GM23248 (cell line): ENCODE measurements at regions not wholly inside any gene's neighbourhood (a gene's known extent, or its start where the extent isn't known, plus 50 kb on each side); places are given as distances from the start of the nearest gene placed in this dataset.

Experiments used
- DNase-seq: peaks from one replicate; pipeline ENCODE4 v3.0.0-alpha.2; 2015
- H2AFZ ChIP-seq: fragments of 200-600 bp; sonication (generic); 2 replicates; pipeline ENCODE4 v1.6.1; 2016; ENCODE audit warnings: antibody characterized with exemption
- H3F3A ChIP-seq: fragments of 200-600 bp; sonication (generic); 2 replicates; pipeline ENCODE4 v1.6.1; 2016; ENCODE audit warnings: mild to moderate bottlenecking, antibody characterized with exemption, mixed run types; ENCODE audit not compliant: insufficient read depth
- H3K27ac ChIP-seq: fragments of 200-600 bp; sonication (generic); 2 replicates; pipeline ENCODE4 v1.5.1; 2016; ENCODE audit warnings: mild to moderate bottlenecking
- H3K27me3 ChIP-seq: fragments of 200-600 bp; sonication (generic); replicated peaks from 2 replicates; pipeline ENCODE4 v1.6.1; 2016; ENCODE audit warnings: mild to moderate bottlenecking; ENCODE audit not compliant: insufficient read depth
- H3K36me3 ChIP-seq: fragments of 200-600 bp; sonication (generic); 2 replicates; pipeline ENCODE4 v1.6.1; 2016; ENCODE audit warnings: low read depth, mild to moderate bottlenecking
- H3K4me1 ChIP-seq: fragments of 200-600 bp; sonication (generic); 2 replicates; pipeline ENCODE4 v1.6.1; 2016; ENCODE audit warnings: mild to moderate bottlenecking; ENCODE audit not compliant: insufficient read depth
- H3K4me2 ChIP-seq: fragments of 200-600 bp; sonication (generic); one replicate; pipeline ENCODE4 v1.6.1; 2016; ENCODE audit warnings: mild to moderate bottlenecking; ENCODE audit not compliant: unreplicated experiment
- H3K4me3 ChIP-seq: fragments of 200-600 bp; sonication (generic); 2 replicates; pipeline ENCODE4 v1.5.1; 2016; ENCODE audit warnings: mild to moderate bottlenecking
- H3K79me2 ChIP-seq: fragments of 200-600 bp; sonication (generic); 2 replicates; pipeline ENCODE4 v1.6.1; 2016; ENCODE audit warnings: mild to moderate bottlenecking; ENCODE audit not compliant: insufficient read depth
- H3K9ac ChIP-seq: fragments of 200-600 bp; sonication (generic); 2 replicates; pipeline ENCODE4 v1.6.1; 2016; ENCODE audit warnings: mild to moderate bottlenecking
- H3K9me2 ChIP-seq: fragments of 200-600 bp; sonication (generic); 2 replicates; pipeline ENCODE4 v1.6.1; 2016; ENCODE audit warnings: mixed run types, mild to moderate bottlenecking, moderate library complexity; ENCODE audit not compliant: insufficient read depth
- H3K9me3 ChIP-seq: fragments of 200-600 bp; sonication (generic); one replicate; pipeline ENCODE4 v1.6.1; 2017; ENCODE audit warnings: low read depth
- H4K20me1 ChIP-seq: fragments of 200-600 bp; sonication (generic); 2 replicates; pipeline ENCODE4 v1.6.0; 2016; ENCODE audit not compliant: insufficient read depth
- EZH2 ChIP-seq: fragments of 200-600 bp; sonication (generic); IDR thresholded peaks from 2 replicates; pipeline ENCODE4 v1.6.1; 2018; ENCODE audit warnings: antibody characterized with exemption, mild to moderate bottlenecking; ENCODE audit not compliant: insufficient read depth, poor library complexity, severe bottlenecking
- EZH2phosphoT487 ChIP-seq: fragments of 200-600 bp; sonication (generic); IDR thresholded peaks from 2 replicates; pipeline ENCODE4 v1.6.1; 2018; ENCODE audit warnings: antibody characterized with exemption, moderate library complexity, mild to moderate bottlenecking, low read depth; ENCODE audit not compliant: insufficient read depth
- WGBS, 2 experiments: methylation state at CpG; one replicate each; pipeline ENCODE4 v1.1.6; 2015 to 2017; ENCODE audit warnings: low lambda C conversion rate in 2 of 2, low coverage in 1 of 2; ENCODE audit errors: missing lambda C conversion rate in 2 of 2; 5-methylcytosine and 5-hydroxymethylcytosine counted together
- in situ Hi-C: fragments of 300-500 bp; cut with MboI; formaldehyde crosslinking; loops from 2 replicates; pipeline ENCODE4 v1.15.0; 2020

GRCh38 chr2:239729681-239730566 is 295.2 kb downstream of the NDUFA10 start:
- no peak for TF ChIP-seq EZH2phosphoT487
- H3K9me3 ChIP-seq: no peaks in the 10 kb centered on the region
- no peak overlapping the region for H2AFZ ChIP-seq
- no peak overlapping the region for H3K4me2 ChIP-seq
- H3K27me3 ChIP-seq: no peaks in the 10 kb centered on the region
- 41 to 47% methylated on average over 20 to 22 of the region's 22 CpGs for WGBS, 2 experiments
- H3K4me1 ChIP-seq: no peaks in the 10 kb centered on the region
- no peak overlapping the region for H3K4me3 ChIP-seq
- no peaks in the 10 kb centered on the region for H3K9me2 ChIP-seq
- in situ Hi-C loops: no loop called here
- H3K9ac ChIP-seq: no peak overlapping the region
- DNase-seq: no peak
- no peaks in the 10 kb centered on the region for H3K79me2 ChIP-seq
- H3K36me3 ChIP-seq: no peaks in the 10 kb centered on the region
- H3K27ac ChIP-seq: no peak overlapping the region
- H4K20me1 ChIP-seq: no peaks in the 10 kb centered on the region
- no peaks in the 10 kb centered on the region for H3F3A ChIP-seq

GRCh38 chr2:239729151-239729550 is 296.0 kb downstream of the NDUFA10 start:
- Histone ChIP-seq H3K9ac (no peak overlapping the region), H3K79me2 (no peaks in the 10 kb centered on the region), H3K27ac (no peak overlapping the region), H3K27me3 (no peaks in the 10 kb centered on the region), H4K20me1 (no peaks in the 10 kb centered on the region), H3K4me3 (no peak overlapping the region), H3F3A (no peaks in the 10 kb centered on the region), H3K4me1 (no peaks in the 10 kb centered on the region), H3K4me2 (no peak overlapping the region), H3K9me2 (no peaks in the 10 kb centered on the region), H3K36me3 (no peaks in the 10 kb centered on the region), H3K9me3 (no peaks in the 10 kb centered on the region), H2AFZ (no peak overlapping the region)
- no peak for DNase-seq
- no peak for TF ChIP-seq EZH2
- no peak for TF ChIP-seq EZH2phosphoT487
- in situ Hi-C loops: no loop called here
- 67 to 69% methylated on average over 15 to 17 of the region's 17 CpGs for WGBS, 2 experiments

- Histone ChIP-seq H3K4me3 (no peak overlapping the region), H3K9me3 (no peaks in the 10 kb centered on the region), H3F3A (no peaks in the 10 kb centered on the region), H3K9ac (no peak overlapping the region), H3K4me1 (no peaks in the 10 kb centered on the region), H3K27me3 (no peaks in the 10 kb centered on the region), H3K9me2 (no peaks in the 10 kb centered on the region), H3K79me2 (no peaks in the 10 kb centered on the region), H3K27ac (no peak overlapping the region), H3K4me2 (no peak overlapping the region), H4K20me1 (no peaks in the 10 kb centered on the region), H3K36me3 (no peaks in the 10 kb centered on the region), H2AFZ (no peak overlapping the region)
- DNase-seq: no peak
- 68 to 71% methylated on average over 15 of the region's 15 CpGs for WGBS, 2 experiments
- TF ChIP-seq EZH2phosphoT487 (no peak), EZH2 (no peak)
- in situ Hi-C loops: no loop called here
Measured at GRCh38 chr2:239728751-239729150, 296.4 kb downstream of the NDUFA10 start.

GRCh38 chr2:239727776-239728600 is 297.2 kb downstream of the NDUFA10 start:
- no peak overlapping the region for H3K27ac ChIP-seq
- DNase-seq: no peak
- no peak overlapping the region for H2AFZ ChIP-seq
- WGBS, 2 experiments: 71% methylated on average over 30 of the region's 30 CpGs
- H4K20me1 ChIP-seq: no peaks in the 10 kb centered on the region
- H3F3A ChIP-seq: no peaks in the 10 kb centered on the region
- no peak overlapping the region for H3K4me2 ChIP-seq
- no peaks in the 10 kb centered on the region for H3K9me3 ChIP-seq
- no peaks in the 10 kb centered on the region for H3K4me1 ChIP-seq
- H3K79me2 ChIP-seq: no peaks in the 10 kb centered on the region
- no peak overlapping the region for H3K9ac ChIP-seq
- TF ChIP-seq EZH2: no peak
- TF ChIP-seq EZH2phosphoT487: no peak
- in situ Hi-C loops: no loop called here
- H3K36me3 ChIP-seq: no peaks in the 10 kb centered on the region
- no peaks in the 10 kb centered on the region for H3K9me2 ChIP-seq
- no peak overlapping the region for H3K4me3 ChIP-seq
- H3K27me3 ChIP-seq: no peaks in the 10 kb centered on the region
